Prostate gland (tissue), 2 donors: ENCODE measurements at regions not wholly inside any gene's neighbourhood (a gene's known extent, or its start where the extent isn't known, plus 50 kb on each side); places are given as distances from the start of the nearest gene placed in this dataset.

Experiments used
- DNase-seq: peaks from one replicate; pipeline ENCODE4 v3.0.0-alpha.2; 2019; ENCODE audit warnings: low spot score
- H3K27ac ChIP-seq, 2 donors: fragments of 200-600 bp; sonication (generic); 2 replicates each; pipeline ENCODE4 v1.5.1; 2017 to 2019
- H3K27me3 ChIP-seq: fragments of 200-600 bp; sonication (generic); replicated peaks from 2 replicates; pipeline ENCODE4 v1.5.1; 2019; ENCODE audit not compliant: insufficient read depth
- H3K36me3 ChIP-seq, 2 donors: fragments of 200-600 bp; sonication (generic); 1 replicate in 1 of 2; 2 replicates in 1 of 2; pipeline versions ENCODE4 v1.5.1 to v1.8.1; 2017 to 2019
- H3K4me1 ChIP-seq: fragments of 200-600 bp; sonication (generic); replicated peaks from 2 replicates; pipeline ENCODE4 v1.5.1; 2019
- H3K4me3 ChIP-seq, 2 donors: fragments of 200-600 bp; sonication (generic); 2 replicates each; pipeline ENCODE4 v1.5.1; 2017 to 2019
- H3K9me3 ChIP-seq: fragments of 200-600 bp; sonication (generic); 2 replicates; pipeline ENCODE4 v1.5.1; 2017
- POLR2A ChIP-seq: fragments of 450-650 bp; IDR thresholded peaks from one replicate; pipeline ENCODE4 v1.6.1; 2016; ENCODE audit warnings: antibody characterized with exemption, mild to moderate bottlenecking
- POLR2AphosphoS5 ChIP-seq: sonication (generic); formaldehyde crosslinking; IDR thresholded peaks from one replicate; pipeline ENCODE4 v1.6.1; 2017; ENCODE audit warnings: antibody characterized with exemption
- WGBS: methylation state at CpG from one replicate; pipeline ENCODE4 v1.1.5; 2018; 5-methylcytosine and 5-hydroxymethylcytosine counted together
- intact Hi-C: fragments of 100-400 bp; cut with DNase I; formaldehyde crosslinking; loops from one replicate; pipeline ENCODE4 v1.14.2; 2022
- TF ChIP-seq, protein P1 (sequence below), 4 experiments: fragments of 200-600 bp in 2 of 4; fragments of 450-650 bp in 2 of 4; sonication (generic) in 2 of 4; IDR thresholded peaks; 1 replicate in 3 of 4; 2 replicates in 1 of 4; pipeline ENCODE4 v1.5.1; 2016 to 2019; ENCODE audit warnings: antibody characterized with exemption in 4 of 4, mild to moderate bottlenecking in 2 of 4, moderate library complexity in 2 of 4

DNA sequence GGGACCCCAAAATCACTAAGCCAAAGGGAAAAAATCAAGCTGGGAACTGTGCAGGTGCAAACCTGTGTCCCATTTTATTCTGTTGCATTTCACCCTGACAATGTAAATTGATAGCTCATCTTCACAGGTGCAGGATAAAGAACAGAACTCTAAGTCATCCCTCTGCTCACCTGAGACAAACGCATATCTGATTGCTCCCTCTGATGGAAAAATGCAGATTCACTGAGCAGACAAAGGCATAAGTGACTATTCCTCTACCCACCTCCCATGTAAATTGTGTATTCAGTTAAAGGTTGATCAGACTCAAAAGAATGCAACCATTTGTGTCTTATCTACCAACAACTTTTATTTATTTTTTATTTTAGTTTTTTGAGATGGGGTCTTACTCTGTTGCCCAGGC lies 644.2 kb downstream of the PTPRU start:
- Histone ChIP-seq H3K27ac (no peak overlapping the region), H3K27me3 (peaks cover 2% of the 10 kb centered on the region), H3K9me3 (no peaks in the 10 kb centered on the region), H3K4me3 (no peak overlapping the region), H3K36me3 (no peaks in the 10 kb centered on the region), H3K4me1 (no peaks in the 10 kb centered on the region)
- intact Hi-C loops = no loop called here
- TF ChIP-seq POLR2AphosphoS5 = no peak
- no peak for TF ChIP-seq POLR2A
- TF ChIP-seq, protein P1, sequence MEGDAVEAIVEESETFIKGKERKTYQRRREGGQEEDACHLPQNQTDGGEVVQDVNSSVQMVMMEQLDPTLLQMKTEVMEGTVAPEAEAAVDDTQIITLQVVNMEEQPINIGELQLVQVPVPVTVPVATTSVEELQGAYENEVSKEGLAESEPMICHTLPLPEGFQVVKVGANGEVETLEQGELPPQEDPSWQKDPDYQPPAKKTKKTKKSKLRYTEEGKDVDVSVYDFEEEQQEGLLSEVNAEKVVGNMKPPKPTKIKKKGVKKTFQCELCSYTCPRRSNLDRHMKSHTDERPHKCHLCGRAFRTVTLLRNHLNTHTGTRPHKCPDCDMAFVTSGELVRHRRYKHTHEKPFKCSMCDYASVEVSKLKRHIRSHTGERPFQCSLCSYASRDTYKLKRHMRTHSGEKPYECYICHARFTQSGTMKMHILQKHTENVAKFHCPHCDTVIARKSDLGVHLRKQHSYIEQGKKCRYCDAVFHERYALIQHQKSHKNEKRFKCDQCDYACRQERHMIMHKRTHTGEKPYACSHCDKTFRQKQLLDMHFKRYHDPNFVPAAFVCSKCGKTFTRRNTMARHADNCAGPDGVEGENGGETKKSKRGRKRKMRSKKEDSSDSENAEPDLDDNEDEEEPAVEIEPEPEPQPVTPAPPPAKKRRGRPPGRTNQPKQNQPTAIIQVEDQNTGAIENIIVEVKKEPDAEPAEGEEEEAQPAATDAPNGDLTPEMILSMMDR (IDR thresholded peaks at IDR 0.05) = no peak
- DNase-seq = no peak
- 83% methylated on average over 1 of the region's 1 CpG for WGBS

DNA sequence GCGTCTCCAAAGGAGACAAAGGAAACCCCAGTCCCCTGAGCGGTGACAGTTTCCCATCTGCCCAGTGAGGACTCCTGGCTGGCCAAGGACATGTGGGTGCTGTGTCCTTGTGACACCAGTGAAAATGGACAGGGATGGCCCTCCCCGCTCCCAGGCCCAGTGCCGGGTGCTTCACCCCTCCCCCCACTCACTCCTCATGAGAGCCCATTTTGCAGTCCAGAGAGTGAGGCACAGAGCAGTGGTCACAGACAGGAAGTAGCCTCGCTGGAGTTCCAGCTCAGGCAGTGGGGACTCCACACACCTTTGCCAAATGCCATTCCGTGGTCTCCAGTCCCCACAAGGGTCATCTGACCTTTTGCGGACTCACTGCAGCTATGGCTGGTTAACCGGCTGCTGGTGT lies 642.9 kb downstream of the PTPRU start:
- H3K4me3 ChIP-seq = no peak overlapping the region
- no peaks in the 10 kb centered on the region for H3K36me3 ChIP-seq
- TF ChIP-seq POLR2AphosphoS5 (no peak), POLR2A (no peak)
- TF ChIP-seq, protein P1 (IDR thresholded peaks at IDR 0.05) = no peak
- DNase-seq = no peak
- H3K9me3 ChIP-seq = no peaks in the 10 kb centered on the region
- no peaks in the 10 kb centered on the region for H3K4me1 ChIP-seq
- intact Hi-C loops = no loop called here
- H3K27me3 ChIP-seq = no peaks in the 10 kb centered on the region
- H3K27ac ChIP-seq = no peak overlapping the region
- WGBS = 73% methylated on average over 8 of the region's 8 CpGs

DNA sequence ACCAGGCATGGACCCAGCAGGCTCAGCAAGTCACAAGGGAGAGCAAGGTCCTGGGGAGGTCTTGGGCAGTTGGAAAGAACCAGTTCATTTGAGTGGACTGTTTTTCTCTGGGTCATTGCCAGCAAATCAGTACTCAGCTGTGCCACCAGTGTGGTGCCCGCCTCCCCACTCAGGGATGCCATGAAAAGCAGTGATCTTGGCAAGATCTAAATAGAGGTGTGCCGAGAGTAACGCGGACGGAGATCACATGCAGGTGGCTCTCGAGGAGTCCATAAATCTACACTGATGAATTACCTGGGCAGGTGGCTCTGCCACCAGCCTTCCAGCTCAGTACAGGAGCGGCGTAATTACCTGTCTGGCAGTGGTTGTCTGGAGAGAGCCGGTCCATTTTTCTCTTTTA lies 642.2 kb downstream of the PTPRU start:
- H3K27me3 ChIP-seq = no peaks in the 10 kb centered on the region
- H3K4me1 ChIP-seq = no peaks in the 10 kb centered on the region
- no peaks in the 10 kb centered on the region for H3K36me3 ChIP-seq
- intact Hi-C loops = no loop called here
- DNase-seq = no peak
- no peak overlapping the region for H3K27ac ChIP-seq
- H3K9me3 ChIP-seq = no peaks in the 10 kb centered on the region
- WGBS = 49% methylated on average over 9 of the region's 9 CpGs
- H3K4me3 ChIP-seq = no peak overlapping the region
- TF ChIP-seq POLR2AphosphoS5 (no peak), POLR2A (no peak)
- TF ChIP-seq, protein P1 (IDR thresholded peaks at IDR 0.05) = no peak

DNA sequence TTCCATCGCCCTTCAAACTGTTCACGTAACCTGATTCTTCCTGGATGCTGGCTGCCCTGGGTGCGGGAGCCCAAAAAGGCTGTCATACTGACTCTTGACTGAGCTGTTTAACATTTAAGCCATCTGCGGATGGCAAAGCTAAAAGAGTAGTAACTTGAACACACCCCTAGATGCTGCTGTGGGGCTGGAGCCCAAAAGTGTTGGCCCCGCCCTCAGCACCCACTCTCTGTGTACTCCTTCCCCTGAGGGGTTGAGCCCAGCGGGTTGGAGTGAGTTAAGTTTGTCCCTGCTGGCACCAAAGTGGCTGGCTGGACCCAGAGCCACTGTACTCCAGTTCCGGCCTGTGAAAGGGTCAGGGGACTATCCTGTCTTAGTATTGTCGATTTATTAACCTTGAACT lies 640.6 kb downstream of the PTPRU start:
- intact Hi-C loops = no loop called here
- no peak for DNase-seq
- 72% methylated on average over 8 of the region's 8 CpGs for WGBS

DNA sequence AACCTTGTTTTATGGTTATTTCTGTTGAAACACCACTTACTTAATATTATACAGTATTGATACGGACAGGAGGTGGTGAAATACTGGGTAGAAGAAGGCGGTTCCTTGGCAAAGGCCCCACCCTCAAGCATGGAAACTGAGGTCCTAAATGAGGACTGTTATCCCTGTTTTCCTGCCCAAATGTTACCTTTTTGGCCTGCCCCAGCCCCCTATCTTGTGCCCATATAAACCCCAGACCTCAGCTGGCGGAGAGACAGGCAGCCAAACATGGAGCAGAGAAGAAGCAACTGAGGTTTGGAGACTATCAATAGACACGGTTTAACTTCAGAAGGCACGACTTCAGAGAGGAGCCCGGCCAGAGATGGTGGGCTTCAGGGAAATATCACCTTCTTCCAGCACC lies 640.1 kb downstream of the PTPRU start:
- intact Hi-C loops = no loop called here
- TF ChIP-seq, protein P1 (IDR thresholded peaks at IDR 0.05) = no peak
- TF ChIP-seq POLR2AphosphoS5 (no peak), POLR2A (no peak)
- H3K9me3 ChIP-seq = no peaks in the 10 kb centered on the region
- H3K27me3 ChIP-seq = no peaks in the 10 kb centered on the region
- no peaks in the 10 kb centered on the region for H3K36me3 ChIP-seq
- 88% methylated on average over 6 of the region's 6 CpGs for WGBS
- no peaks in the 10 kb centered on the region for H3K4me1 ChIP-seq
- no peak overlapping the region for H3K4me3 ChIP-seq
- DNase-seq = no peak
- no peak overlapping the region for H3K27ac ChIP-seq

More for the DNA sequence above, 640.6 kb downstream of the PTPRU start:
- no peaks in the 10 kb centered on the region for H3K4me1 ChIP-seq
- H3K36me3 ChIP-seq = no peaks in the 10 kb centered on the region
- no peak overlapping the region for H3K27ac ChIP-seq
- no peak overlapping the region for H3K4me3 ChIP-seq
- no peaks in the 10 kb centered on the region for H3K27me3 ChIP-seq
- TF ChIP-seq, protein P1 (IDR thresholded peaks at IDR 0.05) = no peak
- no peak for TF ChIP-seq POLR2A
- H3K9me3 ChIP-seq = no peaks in the 10 kb centered on the region
